ENCODE measurements at regions not wholly inside any gene's neighbourhood (a gene's known extent, or its start where the extent isn't known, plus 50 kb on each side); places are given as distances from the start of the nearest gene placed in this dataset.

GRCh38 chr18:40360558-40360957, 1594.5 kb upstream of the PIK3C3 start:
- Histone ChIP-seq H3K79me2 (ENCODE audit: insufficient read depth, low read length) (no peaks in the 10 kb centered on the region), H3K9ac (ENCODE audit: low read length) (no peak overlapping the region), H4K20me1 (ENCODE audit: low read depth, low read length) (no peaks in the 10 kb centered on the region), H3K27me3 (ENCODE audit: low read length) (no peaks in the 10 kb centered on the region), H3K4me3 (ENCODE audit: insufficient read depth, low read length, poor library complexity, severe bottlenecking) (no peak overlapping the region), H3F3A (ENCODE audit: insufficient read depth) (no peaks in the 10 kb centered on the region), H3K27ac (ENCODE audit: low read depth, low read length) (no peak overlapping the region), H3K36me3 (ENCODE audit: low read length) (no peaks in the 10 kb centered on the region), H2AFZ (ENCODE audit: low read depth, low read length, severe bottlenecking) (no peak overlapping the region), H3K4me2 (ENCODE audit: low read depth, low read length, poor library complexity, severe bottlenecking) (no peak overlapping the region), H3K9me2 (replicated peaks; ENCODE audit: insufficient read depth, low read length) (no peaks in the 10 kb centered on the region), H3K9me3 (ENCODE audit: insufficient read depth, low read length) (no peaks in the 10 kb centered on the region)
- TF ChIP-seq CTCF (IDR thresholded peaks at IDR 0.05; ENCODE audit: insufficient read depth, low read length, poor library complexity, severe bottlenecking) (no peak), EZH2phosphoT487 (conservative IDR thresholded peaks at IDR 0.05; ENCODE audit: low read length) (no peak)

- Histone ChIP-seq H3K36me3 (ENCODE audit: low read length) (no peaks in the 10 kb centered on the region), H4K20me1 (ENCODE audit: low read depth, low read length) (no peaks in the 10 kb centered on the region), H3K79me2 (ENCODE audit: insufficient read depth, low read length) (no peaks in the 10 kb centered on the region), H3K9ac (ENCODE audit: low read length) (no peak overlapping the region), H2AFZ (ENCODE audit: low read depth, low read length, severe bottlenecking) (no peak overlapping the region), H3K4me3 (ENCODE audit: insufficient read depth, low read length, poor library complexity, severe bottlenecking) (no peak overlapping the region), H3F3A (ENCODE audit: insufficient read depth) (no peaks in the 10 kb centered on the region), H3K27ac (ENCODE audit: low read depth, low read length) (no peak overlapping the region), H3K4me2 (ENCODE audit: low read depth, low read length, poor library complexity, severe bottlenecking) (no peak overlapping the region), H3K9me2 (replicated peaks; ENCODE audit: insufficient read depth, low read length) (no peaks in the 10 kb centered on the region), H3K27me3 (ENCODE audit: low read length) (no peaks in the 10 kb centered on the region), H3K9me3 (ENCODE audit: insufficient read depth, low read length) (no peaks in the 10 kb centered on the region)
- TF ChIP-seq CTCF (IDR thresholded peaks at IDR 0.05; ENCODE audit: insufficient read depth, low read length, poor library complexity, severe bottlenecking) (no peak), EZH2phosphoT487 (conservative IDR thresholded peaks at IDR 0.05; ENCODE audit: low read length) (no peak)
These were observed 1597.5 kb upstream of the PIK3C3 start for GRCh38 chr18:40357536-40357935.

GRCh38 chr18:40356168-40356567, 1598.9 kb upstream of the PIK3C3 start:
- Histone ChIP-seq H3K9me2 (replicated peaks; ENCODE audit: insufficient read depth, low read length) (no peaks in the 10 kb centered on the region), H3K4me3 (ENCODE audit: insufficient read depth, low read length, poor library complexity, severe bottlenecking) (no peak overlapping the region), H3K27ac (ENCODE audit: low read depth, low read length) (no peak overlapping the region), H3K9ac (ENCODE audit: low read length) (no peak overlapping the region), H3K9me3 (ENCODE audit: insufficient read depth, low read length) (no peaks in the 10 kb centered on the region), H3K27me3 (ENCODE audit: low read length) (no peaks in the 10 kb centered on the region), H4K20me1 (ENCODE audit: low read depth, low read length) (no peaks in the 10 kb centered on the region), H3F3A (ENCODE audit: insufficient read depth) (no peaks in the 10 kb centered on the region), H3K4me2 (ENCODE audit: low read depth, low read length, poor library complexity, severe bottlenecking) (no peak overlapping the region), H2AFZ (ENCODE audit: low read depth, low read length, severe bottlenecking) (no peak overlapping the region), H3K36me3 (ENCODE audit: low read length) (no peaks in the 10 kb centered on the region), H3K79me2 (ENCODE audit: insufficient read depth, low read length) (no peaks in the 10 kb centered on the region)
- TF ChIP-seq CTCF (IDR thresholded peaks at IDR 0.05; ENCODE audit: insufficient read depth, low read length, poor library complexity, severe bottlenecking) (no peak), EZH2phosphoT487 (conservative IDR thresholded peaks at IDR 0.05; ENCODE audit: low read length) (no peak)

Data from SU-DHL-6 (cell line).